ENCODE measurements at regions not wholly inside any gene's neighbourhood (a gene's known extent, or its start where the extent isn't known, plus 50 kb on each side); places are given as distances from the start of the nearest gene placed in this dataset.
"Not testable (repeated sequence)": the region's sequence is repeated elsewhere in the genome, so short reads cannot be mapped to it uniquely, and the experiment has no call there.

GRCh38 chrX:55813150-55813549 is 95.6 kb downstream of the RRAGB start:
- no peak for TF ChIP-seq CTCF (IDR thresholded peaks at IDR 0.05; ENCODE audit: low read depth, low read length)
- in situ Hi-C loops (cut with HindIII; ENCODE audit: low sequenced_read_pairs) = no loop called here
- no peak for DNase-seq (ENCODE audit: low read depth, low spot score)
- H3K4me3 ChIP-seq (ENCODE audit: low read depth, low read length) = no peak overlapping the region

- no peak for TF ChIP-seq CTCF (IDR thresholded peaks at IDR 0.05; ENCODE audit: low read depth, low read length)
- no peak for DNase-seq (ENCODE audit: low read depth, low spot score)
- H3K4me3 ChIP-seq (ENCODE audit: low read depth, low read length) = no peak overlapping the region
- in situ Hi-C loops (cut with HindIII; ENCODE audit: low sequenced_read_pairs) = no loop called here
Observed at GRCh38 chrX:55815546-55815945, 98.0 kb downstream of the RRAGB start.

- TF ChIP-seq CTCF (IDR thresholded peaks at IDR 0.05; ENCODE audit: low read depth, low read length) = no peak
- in situ Hi-C loops (cut with HindIII; ENCODE audit: low sequenced_read_pairs) = no loop called here
- DNase-seq (ENCODE audit: low read depth, low spot score) = no peak
- H3K4me3 ChIP-seq (ENCODE audit: low read depth, low read length) = no peak overlapping the region
Observed at GRCh38 chrX:55816023-55816422, 98.5 kb downstream of the RRAGB start.

GRCh38 chrX:55818673-55819375 is 101.3 kb downstream of the RRAGB start:
- no peak overlapping the region for H3K4me3 ChIP-seq (ENCODE audit: low read depth, low read length)
- TF ChIP-seq CTCF (IDR thresholded peaks at IDR 0.05; ENCODE audit: low read depth, low read length) = no peak
- in situ Hi-C loops (cut with HindIII; ENCODE audit: low sequenced_read_pairs) = no loop called here
- no peak for DNase-seq (ENCODE audit: low read depth, low spot score)

GRCh38 chrX:55839485-55839884 is 121.9 kb downstream of the RRAGB start:
- no peak for DNase-seq (ENCODE audit: low read depth, low spot score)
- TF ChIP-seq CTCF (IDR thresholded peaks at IDR 0.05; ENCODE audit: low read depth, low read length) = no peak
- in situ Hi-C loops (cut with HindIII; ENCODE audit: low sequenced_read_pairs) = no loop called here
- no peak overlapping the region for H3K4me3 ChIP-seq (ENCODE audit: low read depth, low read length)

GRCh38 chrX:55841962-55842752 is 124.6 kb downstream of the RRAGB start:
- no peak for DNase-seq (ENCODE audit: low read depth, low spot score)
- in situ Hi-C loops (cut with HindIII; ENCODE audit: low sequenced_read_pairs) = no loop called here
- no peak for TF ChIP-seq CTCF (IDR thresholded peaks at IDR 0.05; ENCODE audit: low read depth, low read length)
- no peak overlapping the region for H3K4me3 ChIP-seq (ENCODE audit: low read depth, low read length)

- DNase-seq (ENCODE audit: low read depth, low spot score); H3K4me3 ChIP-seq (ENCODE audit: low read depth, low read length); in situ Hi-C loops (cut with HindIII; ENCODE audit: low sequenced_read_pairs): not testable (repeated sequence)
Observed at GRCh38 chrX:55866779-55867178, 149.2 kb downstream of the RRAGB start.
